ENCODE measurements at regions not wholly inside any gene's neighbourhood (a gene's known extent, or its start where the extent isn't known, plus 50 kb on each side); places are given as distances from the start of the nearest gene placed in this dataset.

GRCh38 chr9:93900971-93901861 lies 53.9 kb downstream of the BARX1 start:
- Histone ChIP-seq H3K27ac (no peak overlapping the region), H3K4me3 (no peak overlapping the region)

DNA sequence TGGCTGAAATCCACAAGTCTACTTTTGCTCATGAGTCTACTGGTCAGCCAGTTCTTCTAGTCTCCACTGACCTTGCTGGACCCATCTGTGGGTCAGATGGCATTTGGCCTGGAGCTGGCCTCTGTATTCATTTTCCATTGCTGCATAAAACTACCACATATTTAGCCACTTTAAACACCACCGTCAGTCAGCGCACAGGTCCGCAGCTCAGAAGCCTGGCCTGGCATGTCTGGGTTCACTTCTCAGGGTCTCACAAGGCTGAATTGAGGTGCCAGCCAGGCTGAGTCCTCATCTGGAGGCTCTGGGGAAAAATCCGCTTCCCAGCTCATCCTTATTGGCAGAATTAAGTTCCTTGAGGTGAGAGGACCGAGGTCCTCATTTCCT lies 54.7 kb downstream of the BARX1 start:
- no peak overlapping the region for H3K27ac ChIP-seq
- H3K4me3 ChIP-seq: no peak overlapping the region

- Histone ChIP-seq H3K4me3 (no peak overlapping the region), H3K27ac (no peak overlapping the region)
Measured at GRCh38 chr9:93899609-93900435, 55.3 kb downstream of the BARX1 start.

DNA sequence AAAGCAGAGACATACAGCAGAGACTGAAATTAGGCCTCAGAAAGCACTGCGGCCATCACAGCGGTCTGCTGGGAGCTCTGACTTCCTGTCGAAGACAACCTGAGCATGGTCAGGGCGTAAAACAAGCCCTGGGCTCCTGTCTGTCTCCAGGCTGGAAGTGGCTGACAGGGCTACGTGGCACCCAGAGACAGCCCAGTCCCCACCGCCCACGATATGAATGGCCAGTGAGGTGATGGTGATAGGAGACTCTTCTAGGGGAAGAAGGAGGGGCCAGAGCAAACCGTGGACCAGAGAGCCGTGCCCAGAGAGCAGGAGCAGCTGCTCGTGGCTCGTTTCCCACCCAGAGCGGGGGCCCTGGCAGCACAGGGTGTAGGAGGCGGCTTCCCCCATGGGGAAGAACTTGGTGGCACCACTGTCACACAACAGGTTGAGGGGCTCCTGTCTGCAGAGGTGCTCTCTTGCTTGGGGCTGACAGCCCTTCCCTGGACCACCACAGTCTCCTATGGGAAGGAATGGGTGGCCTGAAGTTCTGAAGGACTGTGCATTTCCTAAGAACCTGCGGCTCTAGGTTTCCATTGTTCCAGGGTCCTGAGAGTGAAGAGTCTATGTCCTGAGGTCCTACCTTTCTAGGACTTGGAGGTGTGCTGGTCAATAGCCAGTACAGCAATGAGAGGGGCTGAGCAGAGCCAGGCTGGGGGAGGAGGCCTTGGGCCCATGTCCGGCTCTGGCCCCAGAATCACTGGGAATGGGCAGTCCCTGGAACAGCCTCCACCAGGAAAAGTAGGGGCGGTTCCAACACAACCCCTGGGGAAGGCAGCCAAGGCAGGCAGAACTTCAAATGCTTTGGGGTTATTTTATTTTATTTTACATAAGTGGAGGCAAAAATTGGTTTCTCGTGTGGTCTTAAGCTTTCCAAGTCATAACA lies 56.4 kb downstream of the BARX1 start:
- Histone ChIP-seq H3K4me3 (no peak overlapping the region), H3K27ac (no peak overlapping the region)

DNA sequence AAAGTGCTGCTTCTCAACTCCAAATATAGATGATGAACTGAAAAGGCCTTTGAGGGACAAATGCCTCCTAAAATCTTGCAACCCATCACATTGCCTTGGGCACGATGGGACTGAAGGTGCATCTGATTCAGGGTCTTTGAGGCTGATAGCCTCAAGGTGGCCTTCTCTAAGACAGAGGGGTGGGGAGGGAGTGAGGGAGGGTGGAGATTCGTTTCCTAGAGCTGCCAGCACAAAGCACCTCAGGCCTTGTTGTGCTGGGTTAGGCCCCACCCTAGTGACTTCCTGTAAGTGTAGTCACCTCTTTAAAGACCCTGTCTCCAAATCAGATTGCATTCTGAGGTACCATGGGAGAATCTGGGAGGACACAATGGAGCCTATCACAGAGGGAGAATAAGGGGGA lies 57.1 kb downstream of the BARX1 start:
- Histone ChIP-seq H3K27ac (no peak overlapping the region), H3K4me3 (no peak overlapping the region)

DNA sequence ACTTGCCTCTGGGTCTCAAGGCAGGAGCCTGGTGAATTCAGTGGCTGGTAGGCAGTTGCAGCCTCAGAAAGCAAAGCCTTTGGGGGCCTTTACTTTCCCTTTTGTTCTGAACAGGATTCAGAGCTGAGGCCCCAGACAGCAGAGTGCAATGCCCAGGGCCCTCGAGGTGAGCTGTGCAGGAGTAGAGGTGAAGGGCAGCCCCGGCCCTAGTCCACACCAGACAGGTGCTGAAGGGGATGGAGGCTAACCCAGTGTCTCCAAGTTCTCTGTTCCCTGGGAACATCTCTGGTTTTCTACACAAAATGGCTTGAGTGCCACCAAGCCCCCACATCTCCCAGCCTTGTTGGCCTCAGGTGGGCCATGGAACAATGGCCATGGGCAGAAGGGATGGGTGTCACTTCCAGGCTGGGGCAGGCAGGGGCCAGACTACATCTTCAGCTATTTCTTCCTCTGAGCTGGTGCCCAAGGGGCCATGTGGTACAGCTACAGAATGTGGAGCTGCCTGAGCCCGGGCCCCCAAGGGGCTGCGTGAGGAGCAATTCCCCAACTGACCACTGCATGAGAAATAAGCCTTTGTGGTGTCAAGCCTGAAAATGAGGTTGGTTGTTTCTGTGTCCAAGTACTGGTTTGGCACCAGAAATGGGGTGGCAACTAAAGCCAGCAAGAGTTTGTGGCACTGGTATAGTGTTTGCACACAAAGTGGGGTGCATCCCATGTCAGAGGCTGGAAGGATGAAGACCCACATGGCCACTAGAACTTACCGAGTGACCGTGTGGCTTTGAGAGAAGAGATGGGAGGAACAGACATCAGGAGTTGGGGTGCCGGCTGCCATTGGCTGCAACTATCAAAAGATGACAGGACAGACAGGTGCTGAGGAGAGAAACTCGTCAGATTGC lies 57.8 kb downstream of the BARX1 start:
- Histone ChIP-seq H3K4me3 (no peak overlapping the region), H3K27ac (no peak overlapping the region)

- H3K4me3 ChIP-seq: no peak overlapping the region
- no peak overlapping the region for H3K27ac ChIP-seq
Measured at GRCh38 chr9:93896496-93897033, 58.6 kb downstream of the BARX1 start.

DNA sequence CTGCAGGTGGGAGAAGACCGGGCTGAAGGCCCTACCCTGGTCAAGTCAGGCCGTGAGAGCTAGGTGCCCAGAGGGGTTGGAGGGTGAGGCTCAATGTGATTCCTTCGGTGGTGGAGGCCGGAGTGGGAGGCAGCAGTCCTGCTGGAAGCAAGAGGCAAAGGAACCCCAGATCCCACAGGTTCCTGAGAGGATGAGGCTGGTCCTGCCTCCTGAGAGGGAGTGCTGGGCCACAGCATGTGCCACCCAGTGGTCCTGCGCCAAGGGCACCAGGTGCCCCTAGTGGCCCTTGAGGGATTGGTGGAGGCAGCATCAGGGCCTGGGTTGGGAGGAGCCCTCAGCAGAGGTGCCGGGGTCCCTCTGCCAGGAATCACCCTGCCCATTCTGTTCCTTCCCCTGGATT lies 59.1 kb downstream of the BARX1 start:
- H3K27ac ChIP-seq: no peak overlapping the region
- no peak overlapping the region for H3K4me3 ChIP-seq

GRCh38 chr9:93895535-93895934 lies 59.6 kb downstream of the BARX1 start:
- H3K4me3 ChIP-seq: no peak overlapping the region
- no peak overlapping the region for H3K27ac ChIP-seq

DNA sequence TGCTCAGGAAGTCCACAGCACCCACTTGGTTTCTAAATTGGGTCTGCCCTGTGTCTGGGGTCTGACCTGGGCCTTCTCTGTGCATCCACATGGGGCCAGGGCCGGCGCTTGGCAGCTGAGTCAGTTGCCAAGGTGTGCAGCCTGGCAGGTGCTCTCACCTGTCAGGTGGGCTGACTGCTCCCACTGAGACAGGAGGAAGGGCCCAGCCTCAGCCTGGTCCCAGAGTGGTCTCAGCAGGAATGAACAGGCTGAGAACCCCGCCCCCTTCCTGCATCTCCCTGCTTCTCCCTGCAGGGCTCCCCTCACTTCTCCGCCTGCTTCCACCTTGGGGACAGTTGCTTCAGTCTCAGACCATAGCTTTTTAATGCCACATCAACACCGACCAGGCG lies 60.5 kb downstream of the BARX1 start:
- Histone ChIP-seq H3K4me3 (no peak overlapping the region), H3K27ac (no peak overlapping the region)

DNA sequence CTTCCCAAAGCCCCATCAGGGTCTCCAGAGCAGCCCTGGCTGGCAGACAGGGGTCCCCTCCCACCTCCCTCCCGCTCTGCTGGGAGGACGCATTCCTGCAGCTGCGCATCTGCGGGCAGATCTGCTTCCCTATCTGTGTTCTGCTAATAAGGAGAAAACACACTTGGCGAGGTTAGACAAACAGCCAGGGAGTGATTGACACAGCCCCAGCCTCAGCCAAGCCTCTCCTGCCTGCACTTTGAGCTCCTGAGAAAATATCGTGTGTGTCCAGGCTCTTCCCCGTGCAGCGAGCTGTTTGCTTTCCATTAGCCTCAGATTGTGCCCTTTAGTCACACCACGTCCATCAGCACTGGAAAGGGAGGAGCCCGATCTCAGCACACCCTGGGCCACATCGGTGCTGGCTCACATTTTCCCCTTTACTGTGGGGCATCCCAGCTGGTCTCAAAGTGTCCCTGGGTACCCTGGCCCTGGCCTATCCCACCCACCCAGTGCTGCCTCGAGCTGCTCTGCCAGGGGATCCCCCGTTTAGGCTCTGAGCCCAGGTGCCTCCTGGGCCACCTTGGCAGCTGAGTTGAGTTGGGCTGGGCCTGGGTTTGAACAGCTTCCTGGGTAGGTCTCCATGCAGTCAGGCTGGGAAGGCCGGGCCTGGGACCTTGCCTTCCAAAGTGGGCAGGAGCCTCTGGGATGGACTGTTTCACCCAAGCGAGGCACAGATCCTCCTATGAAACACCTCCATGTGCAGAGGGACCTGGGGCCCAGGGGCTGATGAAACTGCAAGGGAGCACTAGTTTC lies 61.1 kb downstream of the BARX1 start:
- H3K27ac ChIP-seq: no peak overlapping the region
- no peak overlapping the region for H3K4me3 ChIP-seq

DNA sequence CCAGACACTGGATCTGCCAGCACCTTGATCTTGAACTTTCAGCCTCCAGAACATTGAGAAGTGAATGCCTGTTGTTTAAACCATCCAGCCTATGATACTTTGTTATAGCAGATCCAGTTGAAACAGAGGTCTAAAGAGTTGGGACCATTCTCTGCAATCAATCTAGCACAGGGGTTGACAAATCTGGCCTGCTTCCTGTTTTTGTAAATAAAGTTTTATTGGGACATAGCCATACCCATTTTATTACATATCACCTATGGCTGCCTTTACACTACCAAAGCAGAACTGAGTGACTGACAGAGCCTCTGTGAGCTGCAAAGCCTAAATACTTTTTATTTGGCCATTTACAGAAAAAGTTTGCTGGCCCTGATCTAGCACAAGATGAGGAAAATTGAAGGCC lies 62.0 kb downstream of the BARX1 start:
- H3K27ac ChIP-seq: no peak overlapping the region

DNA sequence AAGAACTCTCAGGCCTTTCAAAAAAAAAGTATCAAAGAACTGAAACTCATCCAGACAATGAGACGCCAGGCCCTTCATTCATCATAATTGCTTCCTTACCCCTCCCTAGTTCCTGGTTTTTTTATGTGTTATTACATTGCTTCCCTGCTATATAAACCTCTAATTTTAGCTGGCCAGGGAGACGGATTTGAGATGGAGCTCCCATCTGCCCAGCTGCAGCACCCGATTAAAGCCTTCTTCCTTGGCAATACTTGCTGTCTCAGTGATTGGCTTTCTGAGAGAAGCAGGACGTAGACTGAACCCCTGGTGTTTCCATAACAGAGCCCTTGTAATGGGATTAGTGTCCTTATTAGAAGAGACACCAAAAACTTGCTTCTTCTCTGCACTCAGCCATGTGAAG lies 62.4 kb downstream of the BARX1 start:
- H3K27ac ChIP-seq: no peak overlapping the region
- H3K4me3 ChIP-seq: no peak overlapping the region

More for the DNA sequence above, 62.0 kb downstream of the BARX1 start:
- H3K4me3 ChIP-seq: no peak overlapping the region

DNA sequence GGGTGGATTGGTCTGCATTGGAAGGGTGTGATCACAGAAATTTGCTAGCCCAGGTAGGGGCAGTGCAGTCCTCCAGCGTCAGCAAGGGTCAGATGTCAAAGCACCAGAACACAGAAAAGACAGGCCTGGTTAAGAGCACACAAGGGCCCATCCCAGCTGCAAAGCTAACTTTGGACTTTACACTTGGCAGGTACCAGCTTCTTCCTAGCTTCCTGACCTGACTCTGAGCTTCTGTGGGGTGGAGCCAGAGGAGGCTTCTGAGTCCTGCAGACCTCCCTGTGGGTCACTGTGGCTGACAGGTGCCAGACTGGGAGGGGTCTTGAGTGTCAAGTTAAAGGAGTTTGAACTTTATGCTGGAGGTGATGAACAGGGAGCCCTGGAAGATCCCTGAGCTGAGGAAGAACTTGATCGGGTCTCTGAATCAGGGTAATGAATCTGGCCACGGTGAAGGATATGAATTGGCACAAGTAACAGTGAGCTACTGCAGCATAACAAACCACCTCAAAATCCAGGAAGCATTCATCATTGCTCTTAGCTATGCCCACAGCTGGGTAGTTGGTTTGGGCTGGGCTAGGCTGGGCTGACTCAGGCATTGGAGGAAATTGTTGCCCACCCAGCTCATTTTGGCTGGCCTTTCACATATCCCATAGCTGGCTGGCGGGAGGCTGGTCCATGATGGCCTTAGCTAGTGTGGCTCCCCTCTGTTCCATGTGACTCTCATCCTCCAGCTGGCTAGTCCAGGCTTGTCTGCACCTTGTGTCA lies 63.4 kb downstream of the BARX1 start:
- Histone ChIP-seq H3K27ac (no peak overlapping the region), H3K4me3 (no peak overlapping the region)

DNA sequence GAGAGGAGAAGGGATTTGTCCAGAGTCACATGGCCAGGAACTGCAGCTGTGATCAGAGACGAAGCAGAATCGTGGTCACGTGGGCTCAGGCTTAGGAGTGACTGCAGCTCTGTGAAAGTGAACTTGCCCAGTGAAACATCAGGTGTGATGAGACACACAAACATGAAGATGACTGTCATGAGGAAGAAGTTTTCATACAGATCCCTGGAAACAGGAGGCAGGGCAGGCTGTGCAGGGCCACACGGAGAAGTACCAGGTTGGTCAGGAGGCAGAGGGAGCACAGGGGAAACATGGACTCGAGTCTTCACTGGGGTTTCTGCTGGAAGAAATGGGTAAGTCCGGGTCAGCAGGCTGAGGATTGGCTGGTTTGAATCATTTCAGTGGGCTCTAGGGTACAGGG lies 64.1 kb downstream of the BARX1 start:
- H3K4me3 ChIP-seq: no peak overlapping the region
- no peak overlapping the region for H3K27ac ChIP-seq

DNA sequence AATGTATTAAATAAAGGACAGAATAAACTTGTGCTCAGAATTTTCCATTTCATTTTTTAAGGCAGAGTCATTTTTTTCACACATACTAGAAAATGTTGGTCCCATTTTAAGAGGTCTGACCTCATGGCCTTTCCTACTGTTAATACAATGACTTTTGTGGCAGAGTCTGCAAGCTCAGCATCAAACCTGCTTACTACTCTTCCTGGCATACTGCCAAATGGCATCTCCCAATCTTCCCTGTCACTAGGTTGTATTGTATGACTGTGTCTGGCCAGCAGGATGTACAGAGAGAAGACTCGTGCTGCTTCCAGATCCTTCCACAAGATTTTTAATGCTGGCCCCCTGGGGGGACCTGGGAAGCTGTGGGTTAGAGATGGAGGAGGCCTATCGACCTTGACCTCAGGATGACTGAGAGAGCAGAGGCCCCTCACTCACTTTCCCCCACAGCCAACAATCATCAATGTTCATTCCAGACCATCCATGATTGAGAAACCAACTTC lies 64.7 kb downstream of the BARX1 start:
- Histone ChIP-seq H3K27ac (no peak overlapping the region), H3K4me3 (no peak overlapping the region)

- Histone ChIP-seq H3K27ac (no peak overlapping the region), H3K4me3 (no peak overlapping the region)
Measured at GRCh38 chr9:93886911-93887310, 68.2 kb downstream of the BARX1 start.
